Pancreas (tissue), 10 donors: ENCODE measurements at regions not wholly inside any gene's neighbourhood (a gene's known extent, or its start where the extent isn't known, plus 50 kb on each side); places are given as distances from the start of the nearest gene placed in this dataset.

ENCODE experiments used
- ATAC-seq, 4 donors: fragments of 200-7000 bp; cut with Tn5 transposase; one replicate each; pipeline versions ENCODE4 v1.8.0 to v1.9.1; 2020; ENCODE audit warnings: mild to moderate bottlenecking in 4 of 4, moderate library complexity in 4 of 4
- DNase-seq, 6 donors: peaks; one replicate each; pipeline ENCODE4 v3.0.0-alpha.2; 2020
- FAIRE-seq: peaks from 2 replicates; lab custom pipeline; 2012; peaks lifted over from hg19 to GRCh38; lab: Jason Lieb, UNC
- H3K27ac ChIP-seq, 4 donors: fragments of 200-600 bp; sonication (generic); 1 replicate in 3 of 4; 2 replicates in 1 of 4; pipeline versions ENCODE4 v1.5.0 to v1.8.0; 2020
- H3K27me3 ChIP-seq, 4 donors: fragments of 200-600 bp; one replicate each; pipeline ENCODE4 v1.8.0; 2021
- H3K36me3 ChIP-seq, 3 donors: fragments of 200-600 bp; sonication (generic) in 1 of 3; one replicate each; pipeline versions ENCODE4 v1.5.0 to v1.8.0; 2020 to 2021
- H3K4me1 ChIP-seq, 3 donors: fragments of 200-600 bp; one replicate each; pipeline ENCODE4 v1.8.0; 2021
- H3K4me3 ChIP-seq, 4 donors: fragments of 200-600 bp; sonication (generic) in 2 of 4; one replicate each; pipeline versions ENCODE4 v1.5.0 to v1.8.0; 2020 to 2021
- H3K9me3 ChIP-seq, 4 donors: fragments of 200-600 bp; one replicate each; pipeline ENCODE4 v1.8.0; 2021
- CTCF ChIP-seq, 4 donors: fragments of 200-600 bp; sonication (generic) in 3 of 4; IDR thresholded peaks; one replicate each; pipeline versions ENCODE4 v1.5.0 to v1.8.0; 2021; ENCODE audit warnings: antibody characterized with exemption in 4 of 4
- WGBS, 2 donors: extraction: QIAGEN DNeasy Blood & Tissue Kit; methylation state at CpG; one replicate each; pipeline ENCODE4 v1.1.7; 2013; 5-methylcytosine and 5-hydroxymethylcytosine counted together
- intact Hi-C, 3 donors: fragments of 100-400 bp; cut with DNase I; formaldehyde crosslinking; loops; one replicate each; pipeline versions ENCODE4 v1.11.1 to v1.14.2; 2022
- donor health status: healthy with polysubstance abuse.
- donor health status: DM: no; HTN: no; CAD: no; lungs with moderate emphysema.
- donor health status: DM: no; HTN: no; CAD: no.
- donor health status: control.
- donor health status: control.
- donor health status: Bipolar disorder and iron deficiency.
- donor health status: DM: yes; HTN: yes; CAD: no.
- donor health status: DM: no; HTN: no; CAD: no.
- donor health status: DM: no; HTN: no; CAD: no.
- donor health status: DM: yes; HTN: yes; CAD: no.

GRCh38 chr3:127497166-127497565 lies 93.4 kb downstream of the TPRA1 start:
- no peak for FAIRE-seq
- H3K36me3 ChIP-seq = no peaks in the 10 kb centered on the region
- H3K9me3 ChIP-seq = no peaks in the 10 kb centered on the region
- no peak for ATAC-seq
- WGBS, 2 donors = 84 to 94% methylated on average over 3 of the region's 3 CpGs
- intact Hi-C loops = no loop called here
- no peak overlapping the region for H3K4me3 ChIP-seq
- no peak for TF ChIP-seq CTCF (IDR thresholded peaks at IDR 0.05)
- H3K27me3 ChIP-seq = no peaks in the 10 kb centered on the region
- no peaks in the 10 kb centered on the region for H3K4me1 ChIP-seq
- DNase-seq = no peak
- H3K27ac ChIP-seq = no peak overlapping the region

GRCh38 chr3:127495821-127496655 lies 94.5 kb downstream of the TPRA1 start:
- H3K4me1 ChIP-seq = no peaks in the 10 kb centered on the region
- DNase-seq (no peak), FAIRE-seq (no peak), ATAC-seq (no peak)
- H3K36me3 ChIP-seq = no peaks in the 10 kb centered on the region
- H3K27ac ChIP-seq = no peak overlapping the region
- H3K9me3 ChIP-seq = no peaks in the 10 kb centered on the region
- intact Hi-C loops = no loop called here
- no peak for TF ChIP-seq CTCF (IDR thresholded peaks at IDR 0.05)
- no peaks in the 10 kb centered on the region for H3K27me3 ChIP-seq
- H3K4me3 ChIP-seq = no peak overlapping the region
- WGBS, 2 donors = 43 to 50% methylated on average over 2 of the region's 2 CpGs

- no peak overlapping the region for H3K4me3 ChIP-seq
- ATAC-seq (no peak), DNase-seq (no peak), FAIRE-seq (no peak)
- no peaks in the 10 kb centered on the region for H3K4me1 ChIP-seq
- intact Hi-C loops = no loop called here
- WGBS, 2 donors = 73 to 81% methylated on average over 4 of the region's 4 CpGs
- no peaks in the 10 kb centered on the region for H3K36me3 ChIP-seq
- H3K27me3 ChIP-seq = no peaks in the 10 kb centered on the region
- no peaks in the 10 kb centered on the region for H3K9me3 ChIP-seq
- no peak overlapping the region for H3K27ac ChIP-seq
- no peak for TF ChIP-seq CTCF (IDR thresholded peaks at IDR 0.05)
These were observed 96.4 kb downstream of the TPRA1 start for GRCh38 chr3:127493924-127494646.

GRCh38 chr3:127492426-127492825 lies 98.1 kb downstream of the TPRA1 start:
- FAIRE-seq = no peak
- intact Hi-C loops = no loop called here
- no peak overlapping the region for H3K4me3 ChIP-seq
- no peaks in the 10 kb centered on the region for H3K9me3 ChIP-seq
- no peak for TF ChIP-seq CTCF (IDR thresholded peaks at IDR 0.05)
- no peak for ATAC-seq
- H3K4me1 ChIP-seq = no peaks in the 10 kb centered on the region
- H3K36me3 ChIP-seq = no peaks in the 10 kb centered on the region
- no peak for DNase-seq
- H3K27ac ChIP-seq = no peak overlapping the region
- H3K27me3 ChIP-seq = no peaks in the 10 kb centered on the region
- 74 to 88% methylated on average over 2 of the region's 2 CpGs for WGBS, 2 donors

- Histone ChIP-seq H3K4me1 (no peaks in the 10 kb centered on the region), H3K27me3 (no peaks in the 10 kb centered on the region), H3K9me3 (no peaks in the 10 kb centered on the region), H3K4me3 (no peak overlapping the region), H3K27ac (no peak overlapping the region), H3K36me3 (no peaks in the 10 kb centered on the region)
- DNase-seq (no peak), FAIRE-seq (no peak), ATAC-seq (no peak)
- no peak for TF ChIP-seq CTCF (IDR thresholded peaks at IDR 0.05)
- intact Hi-C loops = no loop called here
- 83 to 93% methylated on average over 5 of the region's 5 CpGs for WGBS, 2 donors
These were observed 98.6 kb downstream of the TPRA1 start for GRCh38 chr3:127491909-127492308.
